ENCODE measurements at regions not wholly inside any gene's neighbourhood (a gene's known extent, or its start where the extent isn't known, plus 50 kb on each side); places are given as distances from the start of the nearest gene placed in this dataset.

- Histone ChIP-seq H3K27me3 (ENCODE audit: low read depth) (no peaks in the 10 kb centered on the region), H3K4me1 (no peaks in the 10 kb centered on the region), H3K9me3 (no peaks in the 10 kb centered on the region), H3K36me3 (no peaks in the 10 kb centered on the region), H3K4me3 (no peak overlapping the region), H3K27ac (no peak overlapping the region)
- no peak for TF ChIP-seq CTCF (IDR thresholded peaks at IDR 0.05)
- no peak for ATAC-seq
- DNase-seq = no peak
- intact Hi-C loops (cut with DNase I) = no loop called here
These were observed 1711.9 kb upstream of the CDH9 start for GRCh38 chr5:28750251-28750650.

- TF ChIP-seq CTCF (IDR thresholded peaks at IDR 0.05) = no peak
- DNase-seq (no peak), ATAC-seq (no peak)
- Histone ChIP-seq H3K9me3 (no peaks in the 10 kb centered on the region), H3K27ac (no peak overlapping the region), H3K27me3 (ENCODE audit: low read depth) (no peaks in the 10 kb centered on the region), H3K4me3 (no peak overlapping the region), H3K36me3 (no peaks in the 10 kb centered on the region), H3K4me1 (no peaks in the 10 kb centered on the region)
- intact Hi-C loops (cut with DNase I) = no loop called here
These were observed 1710.1 kb upstream of the CDH9 start for GRCh38 chr5:28748446-28748845.

GRCh38 chr5:28743716-28744110 lies 1705.3 kb upstream of the CDH9 start:
- no peaks in the 10 kb centered on the region for H3K36me3 ChIP-seq
- no peak for DNase-seq
- no peaks in the 10 kb centered on the region for H3K4me1 ChIP-seq
- no peaks in the 10 kb centered on the region for H3K27me3 ChIP-seq (ENCODE audit: low read depth)
- no peaks in the 10 kb centered on the region for H3K9me3 ChIP-seq
- TF ChIP-seq CTCF (IDR thresholded peaks at IDR 0.05) = no peak
- no peak overlapping the region for H3K4me3 ChIP-seq
- ATAC-seq = no peak
- intact Hi-C loops (cut with DNase I) = no loop called here
- no peak overlapping the region for H3K27ac ChIP-seq

GRCh38 chr5:28743025-28743715 lies 1704.8 kb upstream of the CDH9 start:
- no peak for ATAC-seq

GRCh38 chr5:28737682-28738081 lies 1699.3 kb upstream of the CDH9 start:
- H3K4me3 ChIP-seq = no peak overlapping the region
- no peaks in the 10 kb centered on the region for H3K36me3 ChIP-seq
- H3K27me3 ChIP-seq (ENCODE audit: low read depth) = no peaks in the 10 kb centered on the region
- no peak overlapping the region for H3K27ac ChIP-seq
- DNase-seq (no peak), ATAC-seq (no peak)
- no peak for TF ChIP-seq CTCF (IDR thresholded peaks at IDR 0.05)
- no peaks in the 10 kb centered on the region for H3K4me1 ChIP-seq
- no peaks in the 10 kb centered on the region for H3K9me3 ChIP-seq
- intact Hi-C loops (cut with DNase I) = no loop called here

More at GRCh38 chr5:28743025-28743715, 1704.8 kb upstream of the CDH9 start:
- Histone ChIP-seq H3K27ac (no peak overlapping the region), H3K36me3 (no peaks in the 10 kb centered on the region), H3K9me3 (no peaks in the 10 kb centered on the region), H3K4me3 (no peak overlapping the region), H3K4me1 (no peaks in the 10 kb centered on the region), H3K27me3 (ENCODE audit: low read depth) (no peaks in the 10 kb centered on the region)
- intact Hi-C loops (cut with DNase I) = no loop called here
- no peak for DNase-seq
- TF ChIP-seq CTCF (IDR thresholded peaks at IDR 0.05) = no peak
